PC-3 (cell line): ENCODE measurements at regions not wholly inside any gene's neighbourhood (a gene's known extent, or its start where the extent isn't known, plus 50 kb on each side); places are given as distances from the start of the nearest gene placed in this dataset.

ENCODE experiments used
- ATAC-seq: fragments of 200-7000 bp; cut with Tn5 transposase; 2 replicates; pipeline ENCODE4 v1.9.1; 2020; ENCODE audit warnings: mild to moderate bottlenecking, moderate library complexity
- BruUV-seq: library from RNA; stranded (reverse); fragments of 400-500 nt; replicated peaks from 2 replicates; lab custom pipeline; 2021; lab: Mats Ljungman, UMichigan
- CTCF ChIA-PET: fragments of 300-600 bp; sonication (Branson Sonifier 250); formaldehyde crosslinking; loops from one replicate; lab custom pipeline; 2022; ENCODE audit warnings: antibody characterized with exemption; lab: Charles Lee
- POLR2A ChIA-PET: fragments of 300-600 bp; sonication (Branson Sonifier 250); formaldehyde crosslinking; loops from one replicate; lab custom pipeline; 2022; ENCODE audit warnings: antibody characterized with exemption; ENCODE audit not compliant: unreplicated experiment; lab: Charles Lee
- DNase-seq: peaks from one replicate; pipeline ENCODE4 v3.0.0-alpha.2; 2015
- H2AFZ ChIP-seq: fragments of 300-600 bp; sonication (generic); 2 replicates; pipeline ENCODE4 v1.6.0; 2016; ENCODE audit warnings: antibody characterized with exemption, low read length
- H3F3A ChIP-seq: fragments of 300-600 bp; sonication (generic); one replicate; pipeline ENCODE4 v1.6.0; 2017; ENCODE audit warnings: antibody characterized with exemption, low read length, control low read depth, mild to moderate bottlenecking; ENCODE audit not compliant: unreplicated experiment
- H3K27ac ChIP-seq: fragments of 300-600 bp; sonication (generic); 2 replicates; pipeline ENCODE4 v1.5.1; 2016; ENCODE audit warnings: mild to moderate bottlenecking, low read length
- H3K27me3 ChIP-seq: fragments of 300-600 bp; sonication (generic); 2 replicates; pipeline ENCODE4 v1.6.1; 2016; ENCODE audit warnings: low read length, mixed read lengths
- H3K36me3 ChIP-seq: fragments of 300-600 bp; sonication (generic); 2 replicates; pipeline ENCODE4 v1.6.1; 2016; ENCODE audit warnings: low read depth, mixed run types, low read length, mixed read lengths
- H3K4me1 ChIP-seq: fragments of 300-600 bp; sonication (generic); 2 replicates; pipeline ENCODE4 v1.5.1; 2016; ENCODE audit warnings: low read length; ENCODE audit not compliant: insufficient read depth
- H3K4me2 ChIP-seq: fragments of 300-600 bp; sonication (generic); 2 replicates; pipeline ENCODE4 v1.6.0; 2016; ENCODE audit warnings: low read length
- H3K4me3 ChIP-seq: fragments of 300-600 bp; sonication (generic); 2 replicates; pipeline ENCODE4 v1.5.1; 2016; ENCODE audit warnings: mild to moderate bottlenecking, low read length, mixed read lengths
- H3K79me2 ChIP-seq: fragments of 300-600 bp; sonication (generic); 2 replicates; pipeline ENCODE4 v1.6.1; 2017; ENCODE audit warnings: low read length, mixed read lengths
- H3K9ac ChIP-seq: fragments of 300-600 bp; sonication (generic); 2 replicates; pipeline ENCODE4 v1.6.0; 2016; ENCODE audit warnings: mild to moderate bottlenecking, low read length
- H3K9me2 ChIP-seq: fragments of 300-600 bp; sonication (generic); replicated peaks from 2 replicates; pipeline ENCODE4 v1.6.1; 2016; ENCODE audit warnings: mixed run types, low read length, mixed read lengths
- H3K9me3 ChIP-seq: fragments of 300-600 bp; sonication (generic); 2 replicates; pipeline ENCODE4 v1.6.1; 2016; ENCODE audit warnings: low read length, mixed read lengths
- H4K20me1 ChIP-seq: fragments of 300-600 bp; sonication (generic); 2 replicates; pipeline ENCODE4 v1.6.1; 2016; ENCODE audit warnings: low read length, mixed read lengths
- CTCF ChIP-seq: fragments of 300-600 bp; sonication (generic); conservative IDR thresholded peaks from 2 replicates; pipeline ENCODE4 v1.5.1; 2017; ENCODE audit warnings: antibody characterized with exemption, low read depth, mild to moderate bottlenecking, low read length
- EZH2 ChIP-seq: fragments of 300-600 bp; sonication (generic); IDR thresholded peaks from one replicate; pipeline ENCODE4 v1.6.1; 2017; ENCODE audit warnings: antibody characterized with exemption, mild to moderate bottlenecking, low read length; ENCODE audit not compliant: unreplicated experiment
- EZH2phosphoT487 ChIP-seq: fragments of 300-600 bp; sonication (generic); IDR thresholded peaks from 2 replicates; pipeline ENCODE4 v1.6.1; 2018; ENCODE audit warnings: mild to moderate bottlenecking, antibody characterized with exemption, low read length, borderline replicate concordance
- intact Hi-C: fragments of 100-400 bp; cut with micrococcal nuclease; formaldehyde crosslinking; loops from 2 replicates; pipeline ENCODE4 v1.9.0; 2023

- H3K9me3 ChIP-seq: no peaks in the 10 kb centered on the region
- intact Hi-C loops: no loop called here
- H3K79me2 ChIP-seq: no peaks in the 10 kb centered on the region
- ChIA-PET CTCF (no interaction called here), POLR2A (no interaction called here)
- H3K27me3 ChIP-seq: no peaks in the 10 kb centered on the region
- H3F3A ChIP-seq: no peaks in the 10 kb centered on the region
- no peak overlapping the region for H3K9ac ChIP-seq
- TF ChIP-seq EZH2 (no peak), CTCF (no peak), EZH2phosphoT487 (no peak)
- H2AFZ ChIP-seq: no peak overlapping the region
- H3K36me3 ChIP-seq: no peaks in the 10 kb centered on the region
- no peaks in the 10 kb centered on the region for H3K9me2 ChIP-seq
- no peak overlapping the region for H3K4me2 ChIP-seq
- H3K4me1 ChIP-seq: peaks cover 13% of the 10 kb centered on the region; the same call in 1 of the 2 replicates
- no peak overlapping the region for H3K4me3 ChIP-seq
- no TSS peak for BruUV-seq
- no peaks in the 10 kb centered on the region for H4K20me1 ChIP-seq
- ATAC-seq (no peak), DNase-seq (no peak)
- H3K27ac ChIP-seq: no peak overlapping the region
These were observed 83.6 kb upstream of the TMEM33 start for GRCh38 chr4:41851621-41852020.

- Histone ChIP-seq H3K4me3 (no peak overlapping the region), H3K9me2 (no peaks in the 10 kb centered on the region), H3K36me3 (no peaks in the 10 kb centered on the region), H4K20me1 (no peaks in the 10 kb centered on the region), H3F3A (no peaks in the 10 kb centered on the region), H3K4me1 (peaks cover 22% of the 10 kb centered on the region), H3K27ac (no peak overlapping the region), H2AFZ (peak overlapping the region; percentile 30; the same call in 1 of the 2 replicates), H3K9ac (no peak overlapping the region), H3K4me2 (no peak overlapping the region), H3K27me3 (no peaks in the 10 kb centered on the region), H3K9me3 (no peaks in the 10 kb centered on the region), H3K79me2 (no peaks in the 10 kb centered on the region)
- CTCF ChIA-PET: no interaction called here
- ATAC-seq (no peak), DNase-seq (peak; percentile 15)
- no peak for TF ChIP-seq CTCF
- POLR2A ChIA-PET: no interaction called here
- intact Hi-C loops: no loop called here
- BruUV-seq: no TSS peak
These were observed 90.9 kb upstream of the TMEM33 start for GRCh38 chr4:41844327-41844726.

GRCh38 chr4:41839916-41840854, 91.7 kb upstream of the PHOX2B start:
- no peaks in the 10 kb centered on the region for H3F3A ChIP-seq
- H3K36me3 ChIP-seq: no peaks in the 10 kb centered on the region
- intact Hi-C loops: no loop called here
- no peak overlapping the region for H2AFZ ChIP-seq
- peaks cover 13% of the 10 kb centered on the region for H3K4me1 ChIP-seq
- no peaks in the 10 kb centered on the region for H3K79me2 ChIP-seq
- no peaks in the 10 kb centered on the region for H4K20me1 ChIP-seq
- ChIA-PET POLR2A (no interaction called here), CTCF (no interaction called here)
- no peak overlapping the region; the same call in 1 of the 2 replicates for H3K27ac ChIP-seq
- TF ChIP-seq EZH2 (no peak), CTCF (no peak), EZH2phosphoT487 (no peak)
- no peaks in the 10 kb centered on the region for H3K9me2 ChIP-seq
- peak overlapping the region; percentile 49 for H3K4me2 ChIP-seq
- ATAC-seq: peak; percentile 86
- H3K27me3 ChIP-seq: no peaks in the 10 kb centered on the region
- DNase-seq: peak; percentile 75
- no peak overlapping the region for H3K4me3 ChIP-seq
- no TSS peak for BruUV-seq
- no peak overlapping the region for H3K9ac ChIP-seq
- no peaks in the 10 kb centered on the region for H3K9me3 ChIP-seq
